ENCODE measurements at regions not wholly inside any gene's neighbourhood (a gene's known extent, or its start where the extent isn't known, plus 50 kb on each side); places are given as distances from the start of the nearest gene placed in this dataset.

DNA sequence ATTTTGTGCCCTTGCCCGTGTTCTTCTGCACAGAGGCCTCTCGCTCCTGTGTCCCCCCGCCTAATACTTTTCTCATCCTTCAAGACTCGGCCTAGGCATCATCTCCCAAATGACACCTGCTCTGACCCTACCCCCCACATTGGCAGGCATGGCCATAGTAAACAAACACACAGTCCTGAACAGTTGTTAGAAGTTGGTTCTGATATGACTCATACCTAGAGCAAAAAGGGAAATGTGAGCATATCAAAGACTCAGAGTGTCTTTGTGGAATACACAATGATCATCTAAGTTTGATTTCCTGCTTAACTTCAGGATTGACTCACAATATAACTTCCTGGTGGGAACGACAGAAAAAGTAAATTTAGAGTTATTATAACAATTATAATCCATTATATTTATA is 120.5 kb downstream of the POLR2M start:
- ChIA-PET POLR2A (no interaction called here), CTCF (no interaction called here)
- TF ChIP-seq, protein P1, sequence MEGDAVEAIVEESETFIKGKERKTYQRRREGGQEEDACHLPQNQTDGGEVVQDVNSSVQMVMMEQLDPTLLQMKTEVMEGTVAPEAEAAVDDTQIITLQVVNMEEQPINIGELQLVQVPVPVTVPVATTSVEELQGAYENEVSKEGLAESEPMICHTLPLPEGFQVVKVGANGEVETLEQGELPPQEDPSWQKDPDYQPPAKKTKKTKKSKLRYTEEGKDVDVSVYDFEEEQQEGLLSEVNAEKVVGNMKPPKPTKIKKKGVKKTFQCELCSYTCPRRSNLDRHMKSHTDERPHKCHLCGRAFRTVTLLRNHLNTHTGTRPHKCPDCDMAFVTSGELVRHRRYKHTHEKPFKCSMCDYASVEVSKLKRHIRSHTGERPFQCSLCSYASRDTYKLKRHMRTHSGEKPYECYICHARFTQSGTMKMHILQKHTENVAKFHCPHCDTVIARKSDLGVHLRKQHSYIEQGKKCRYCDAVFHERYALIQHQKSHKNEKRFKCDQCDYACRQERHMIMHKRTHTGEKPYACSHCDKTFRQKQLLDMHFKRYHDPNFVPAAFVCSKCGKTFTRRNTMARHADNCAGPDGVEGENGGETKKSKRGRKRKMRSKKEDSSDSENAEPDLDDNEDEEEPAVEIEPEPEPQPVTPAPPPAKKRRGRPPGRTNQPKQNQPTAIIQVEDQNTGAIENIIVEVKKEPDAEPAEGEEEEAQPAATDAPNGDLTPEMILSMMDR (IDR thresholded peaks at IDR 0.05; ENCODE audit: insufficient read depth, low read length, missing control alignments), result no peak
- DNase-seq (ENCODE audit: low read depth, low spot score), result no peak
- no peak overlapping the region for H3K4me3 ChIP-seq (ENCODE audit: low read depth, low read length)

- ChIA-PET CTCF (no interaction called here), POLR2A (no interaction called here)
- TF ChIP-seq, protein P1 (IDR thresholded peaks at IDR 0.05; ENCODE audit: insufficient read depth, low read length, missing control alignments), result no peak
- H3K4me3 ChIP-seq (ENCODE audit: low read depth, low read length), result no peak overlapping the region
- DNase-seq (ENCODE audit: low read depth, low spot score), result no peak
Measured at GRCh38 chr15:57827971-57828370, 121.5 kb downstream of the POLR2M start.

GRCh38 chr15:57832183-57832582 is 125.7 kb downstream of the POLR2M start:
- DNase-seq (ENCODE audit: low read depth, low spot score), result no peak
- H3K4me3 ChIP-seq (ENCODE audit: low read depth, low read length), result no peak overlapping the region
- CTCF ChIA-PET, result interaction anchor here (1.3 kb wide), 1 partner anchor 28 kb away, joined by 5 read pairs; no protein-coding TSS in a partner anchor
- TF ChIP-seq, protein P1 (IDR thresholded peaks at IDR 0.05; ENCODE audit: insufficient read depth, low read length, missing control alignments), result no peak
- POLR2A ChIA-PET, result no interaction called here

DNA sequence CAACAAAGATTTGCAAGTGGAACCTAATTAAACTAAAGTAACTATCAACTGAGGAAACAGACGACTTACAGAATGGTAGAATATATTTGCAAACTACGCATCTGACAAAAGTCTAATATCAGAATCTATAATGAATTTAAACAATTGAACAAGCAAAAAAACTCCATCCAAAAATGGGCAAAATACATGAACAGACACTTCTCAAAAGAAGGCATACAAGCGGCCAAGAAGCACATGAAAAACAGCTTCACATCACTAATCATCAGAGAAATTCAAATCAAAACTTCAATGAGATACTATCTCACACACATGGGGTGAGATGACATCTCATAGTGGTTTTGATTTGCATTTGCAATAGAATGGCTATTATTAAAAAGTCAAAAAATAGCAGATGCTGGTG is 128.6 kb downstream of the POLR2M start:
- DNase-seq (ENCODE audit: low read depth, low spot score), result no peak
- TF ChIP-seq, protein P1 (IDR thresholded peaks at IDR 0.05; ENCODE audit: insufficient read depth, low read length, missing control alignments), result no peak
- ChIA-PET POLR2A (no interaction called here), CTCF (no interaction called here)
- no peak overlapping the region for H3K4me3 ChIP-seq (ENCODE audit: low read depth, low read length)

DNA sequence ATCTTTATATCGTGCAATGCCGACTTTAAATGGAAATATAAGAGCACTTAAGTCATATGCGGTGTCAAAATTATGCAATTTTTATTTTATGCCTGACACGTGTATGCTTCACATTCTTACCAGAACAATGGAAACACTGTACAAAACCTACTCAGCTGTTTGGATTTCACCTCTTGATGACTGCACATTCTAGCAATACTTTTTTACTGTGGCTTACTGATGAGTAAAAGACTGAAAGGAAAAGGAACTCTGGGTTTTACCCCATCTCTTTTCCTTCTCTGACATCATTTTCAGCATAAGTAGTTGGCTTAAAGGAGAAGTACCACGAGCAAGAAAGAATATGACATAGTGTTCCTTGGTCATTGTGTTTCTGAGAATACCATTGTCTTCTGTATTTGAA is 142.8 kb downstream of the POLR2M start:
- TF ChIP-seq, protein P1 (IDR thresholded peaks at IDR 0.05; ENCODE audit: insufficient read depth, low read length, missing control alignments), result no peak
- DNase-seq (ENCODE audit: low read depth, low spot score), result no peak
- POLR2A ChIA-PET, result no interaction called here

DNA sequence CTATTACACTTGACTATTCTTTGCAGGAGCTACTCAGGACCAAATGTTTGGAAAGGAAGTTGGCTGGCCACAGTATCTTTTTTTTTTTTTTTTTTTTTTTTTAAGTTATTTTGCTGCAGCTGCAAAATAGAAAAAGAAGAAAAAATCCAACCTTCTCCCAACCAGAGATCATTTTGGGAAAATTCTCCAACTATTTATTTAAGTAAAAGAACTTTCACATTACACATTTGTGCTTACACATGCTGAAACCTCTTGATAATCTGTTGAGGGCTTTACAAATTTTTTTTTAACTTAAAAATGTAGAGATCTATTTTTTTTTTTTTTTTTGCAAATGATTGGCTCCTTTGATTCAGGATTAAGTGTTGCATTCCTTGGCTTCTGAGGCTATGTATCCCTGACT is 148.0 kb downstream of the POLR2M start:
- POLR2A ChIA-PET, result no interaction called here
- no peak overlapping the region for H3K4me3 ChIP-seq (ENCODE audit: low read depth, low read length)
- CTCF ChIA-PET, result interaction anchor here (0.8 kb wide), 1 partner anchor 10 kb away, joined by 3 read pairs; no protein-coding TSS in a partner anchor
- no peak for DNase-seq (ENCODE audit: low read depth, low spot score)
- TF ChIP-seq, protein P1 (IDR thresholded peaks at IDR 0.05; ENCODE audit: insufficient read depth, low read length, missing control alignments), result no peak

More for the DNA sequence above, 142.8 kb downstream of the POLR2M start:
- H3K4me3 ChIP-seq (ENCODE audit: low read depth, low read length), result no peak overlapping the region
- CTCF ChIA-PET, result interaction anchor here (1.6 to 4.4 kb wide), 2 partner anchors 12 to 19 kb away, joined by 3 to 45 read pairs; no protein-coding TSS in a partner anchor

Data from AG04449 (cell line).